NCI-H2107 treated with DMSO at 0.1 percent for 48 hours (cell line): ENCODE measurements at regions not wholly inside any gene's neighbourhood (a gene's known extent, or its start where the extent isn't known, plus 50 kb on each side); places are given as distances from the start of the nearest gene placed in this dataset.

Source experiments
- DNase-seq: peaks from one replicate; lab custom pipeline; 2025; ENCODE audit not compliant: unreplicated experiment; lab: John Stamatoyannopoulos, UW

- DNase-seq: no peak
Measured at GRCh38 chr9:107064378-107064777, 201.4 kb downstream of the ZNF462 start.

GRCh38 chr9:107065549-107065948, 202.6 kb downstream of the ZNF462 start:
- DNase-seq: no peak

GRCh38 chr9:107067739-107068416, 204.9 kb downstream of the ZNF462 start:
- DNase-seq: no peak

- DNase-seq: no peak
Measured at GRCh38 chr9:107068581-107068980, 205.6 kb downstream of the ZNF462 start.

- DNase-seq: no peak
Measured at GRCh38 chr9:107070586-107070985, 207.6 kb downstream of the ZNF462 start.

GRCh38 chr9:107078061-107078460, 205.0 kb upstream of the RAD23B start:
- DNase-seq: no peak

- no peak for DNase-seq
Measured at GRCh38 chr9:107079589-107079988, 203.5 kb upstream of the RAD23B start.

GRCh38 chr9:107080130-107080529, 202.9 kb upstream of the RAD23B start:
- no peak for DNase-seq

GRCh38 chr9:107086460-107086859, 196.6 kb upstream of the RAD23B start:
- DNase-seq: no peak

- DNase-seq: no peak
Measured at GRCh38 chr9:107087222-107087621, 195.9 kb upstream of the RAD23B start.

GRCh38 chr9:107090218-107090617, 192.9 kb upstream of the RAD23B start:
- DNase-seq: no peak

- DNase-seq: no peak
Measured at GRCh38 chr9:107093365-107094060, 189.6 kb upstream of the RAD23B start.

- no peak for DNase-seq
Measured at GRCh38 chr9:107094370-107094769, 188.7 kb upstream of the RAD23B start.

GRCh38 chr9:107100591-107100990, 182.5 kb upstream of the RAD23B start:
- DNase-seq: no peak

GRCh38 chr9:107102011-107102410, 181.1 kb upstream of the RAD23B start:
- DNase-seq: no peak

GRCh38 chr9:107103621-107104020, 179.5 kb upstream of the RAD23B start:
- no peak for DNase-seq

GRCh38 chr9:107105784-107106183, 177.3 kb upstream of the RAD23B start:
- DNase-seq: no peak

GRCh38 chr9:107106416-107106815, 176.7 kb upstream of the RAD23B start:
- DNase-seq: no peak

- no peak for DNase-seq
Measured at GRCh38 chr9:107108342-107109130, 174.5 kb upstream of the RAD23B start.

- DNase-seq: no peak
Measured at GRCh38 chr9:107109324-107109723, 173.8 kb upstream of the RAD23B start.

GRCh38 chr9:107110153-107110552, 172.9 kb upstream of the RAD23B start:
- no peak for DNase-seq

- DNase-seq: no peak
Measured at GRCh38 chr9:107112707-107113243, 170.3 kb upstream of the RAD23B start.
